Neutrophil (primary cell): ENCODE measurements at regions not wholly inside any gene's neighbourhood (a gene's known extent, or its start where the extent isn't known, plus 50 kb on each side); places are given as distances from the start of the nearest gene placed in this dataset.

ENCODE experiments used
- H3K27ac ChIP-seq: fragments of 200-600 bp; sonication (generic); 2 replicates; pipeline ENCODE4 v1.5.1; 2016; ENCODE audit warnings: mild to moderate bottlenecking, moderate library complexity
- H3K27me3 ChIP-seq: fragments of 200-600 bp; sonication (generic); 2 replicates; pipeline ENCODE4 v1.6.0; 2016; ENCODE audit warnings: mild to moderate bottlenecking
- H3K36me3 ChIP-seq: fragments of 200-600 bp; sonication (generic); 2 replicates; pipeline ENCODE4 v1.5.1; 2017
- H3K4me1 ChIP-seq, 2 experiments: fragments of 200-600 bp in 1 of 2; sonication (generic) in 1 of 2; 1 replicate in 1 of 2; 2 replicates in 1 of 2; pipeline versions ENCODE4 v1.5.1 to v1.6.1; 2013 to 2016; ENCODE audit warnings: low read depth in 1 of 2, low read length in 1 of 2, mild to moderate bottlenecking in 1 of 2, moderate library complexity in 1 of 2; ENCODE audit not compliant: control insufficient read depth in 1 of 2, insufficient read depth in 1 of 2
- H3K4me3 ChIP-seq, 2 experiments: fragments of 200-600 bp in 1 of 2; sonication (generic) in 1 of 2; 1 replicate in 1 of 2; 2 replicates in 1 of 2; pipeline ENCODE4 v1.5.1; 2013 to 2016; ENCODE audit warnings: low read depth in 1 of 2, low read length in 1 of 2, mild to moderate bottlenecking in 1 of 2, moderate library complexity in 1 of 2
- H3K9me3 ChIP-seq: fragments of 200-600 bp; sonication (generic); 2 replicates; pipeline ENCODE4 v1.5.1; 2016
- TF ChIP-seq, protein P1 (sequence below): fragments of 200-600 bp; sonication (generic); IDR thresholded peaks from 2 replicates; pipeline ENCODE4 v1.5.1; 2016; ENCODE audit warnings: antibody characterized with exemption

DNA sequence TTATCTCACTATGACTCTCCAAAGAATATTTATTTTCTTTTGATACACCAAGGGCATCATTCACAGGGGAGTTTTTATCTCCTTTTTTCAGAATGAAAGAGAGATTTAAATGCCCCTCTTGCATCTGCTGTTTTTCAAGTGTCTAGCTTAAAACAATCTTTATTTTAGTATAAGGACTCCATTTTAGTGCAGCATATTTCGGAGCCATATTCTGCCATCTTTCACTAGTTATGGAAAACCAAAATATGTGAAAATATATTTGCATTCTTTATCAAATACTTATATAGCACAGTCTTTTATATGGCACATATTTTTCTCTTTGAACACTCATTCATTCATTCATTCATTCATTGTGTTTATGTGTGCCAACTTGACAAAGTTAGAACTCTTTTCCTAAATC lies 1130.2 kb downstream of the SLITRK5 start:
- Histone ChIP-seq H3K4me1 (no peaks in the 10 kb centered on the region), H3K27ac (no peak overlapping the region), H3K36me3 (no peaks in the 10 kb centered on the region), H3K27me3 (no peaks in the 10 kb centered on the region), H3K9me3 (no peaks in the 10 kb centered on the region), H3K4me3 (no peak overlapping the region)
- TF ChIP-seq, protein P1, sequence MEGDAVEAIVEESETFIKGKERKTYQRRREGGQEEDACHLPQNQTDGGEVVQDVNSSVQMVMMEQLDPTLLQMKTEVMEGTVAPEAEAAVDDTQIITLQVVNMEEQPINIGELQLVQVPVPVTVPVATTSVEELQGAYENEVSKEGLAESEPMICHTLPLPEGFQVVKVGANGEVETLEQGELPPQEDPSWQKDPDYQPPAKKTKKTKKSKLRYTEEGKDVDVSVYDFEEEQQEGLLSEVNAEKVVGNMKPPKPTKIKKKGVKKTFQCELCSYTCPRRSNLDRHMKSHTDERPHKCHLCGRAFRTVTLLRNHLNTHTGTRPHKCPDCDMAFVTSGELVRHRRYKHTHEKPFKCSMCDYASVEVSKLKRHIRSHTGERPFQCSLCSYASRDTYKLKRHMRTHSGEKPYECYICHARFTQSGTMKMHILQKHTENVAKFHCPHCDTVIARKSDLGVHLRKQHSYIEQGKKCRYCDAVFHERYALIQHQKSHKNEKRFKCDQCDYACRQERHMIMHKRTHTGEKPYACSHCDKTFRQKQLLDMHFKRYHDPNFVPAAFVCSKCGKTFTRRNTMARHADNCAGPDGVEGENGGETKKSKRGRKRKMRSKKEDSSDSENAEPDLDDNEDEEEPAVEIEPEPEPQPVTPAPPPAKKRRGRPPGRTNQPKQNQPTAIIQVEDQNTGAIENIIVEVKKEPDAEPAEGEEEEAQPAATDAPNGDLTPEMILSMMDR, result no peak

DNA sequence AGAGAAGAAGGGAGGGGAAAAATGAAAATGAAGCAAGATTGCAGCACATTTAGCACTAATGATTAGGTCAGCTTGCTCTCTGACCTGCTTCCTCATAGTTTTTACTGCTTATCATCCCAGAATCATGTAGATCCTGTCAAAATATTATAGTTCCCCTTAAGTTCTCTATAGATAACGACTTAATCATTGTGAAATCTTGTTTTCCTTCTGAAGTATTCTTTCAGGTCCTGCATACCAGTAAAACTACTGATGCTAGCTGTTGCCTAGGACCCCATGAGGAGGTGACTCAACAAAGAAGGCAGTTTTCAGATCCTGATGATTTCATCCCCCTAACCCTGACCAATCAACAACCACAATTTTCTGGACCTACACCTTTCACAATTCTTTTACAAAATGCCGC lies 1131.7 kb downstream of the SLITRK5 start:
- TF ChIP-seq, protein P1, result no peak
- no peaks in the 10 kb centered on the region for H3K36me3 ChIP-seq
- H3K4me1 ChIP-seq, result no peaks in the 10 kb centered on the region
- H3K27me3 ChIP-seq, result no peaks in the 10 kb centered on the region
- H3K4me3 ChIP-seq, result no peak overlapping the region
- no peak overlapping the region for H3K27ac ChIP-seq
- no peaks in the 10 kb centered on the region for H3K9me3 ChIP-seq

DNA sequence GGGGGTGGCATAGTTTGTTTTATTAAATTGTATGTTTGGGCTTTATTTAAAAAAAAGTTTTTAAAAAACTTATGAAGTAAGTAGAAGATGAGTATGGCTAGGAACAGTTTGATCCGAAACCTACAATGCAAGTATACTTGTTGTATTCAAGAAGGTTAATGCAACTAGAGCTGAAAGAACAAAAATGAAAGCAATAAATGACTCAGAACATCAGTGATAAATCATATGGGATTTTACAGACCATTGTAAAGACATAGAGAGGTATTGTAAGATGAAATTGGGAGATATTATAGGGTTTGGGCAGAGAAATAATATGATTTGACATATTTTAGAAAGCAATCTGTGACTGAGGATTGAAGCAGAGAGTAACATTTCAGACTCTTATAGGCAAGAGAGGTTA lies 1135.3 kb downstream of the SLITRK5 start:
- Histone ChIP-seq H3K4me3 (no peak overlapping the region), H3K27me3 (no peaks in the 10 kb centered on the region), H3K4me1 (no peaks in the 10 kb centered on the region), H3K27ac (no peak overlapping the region), H3K9me3 (no peaks in the 10 kb centered on the region), H3K36me3 (no peaks in the 10 kb centered on the region)
- TF ChIP-seq, protein P1, result no peak

DNA sequence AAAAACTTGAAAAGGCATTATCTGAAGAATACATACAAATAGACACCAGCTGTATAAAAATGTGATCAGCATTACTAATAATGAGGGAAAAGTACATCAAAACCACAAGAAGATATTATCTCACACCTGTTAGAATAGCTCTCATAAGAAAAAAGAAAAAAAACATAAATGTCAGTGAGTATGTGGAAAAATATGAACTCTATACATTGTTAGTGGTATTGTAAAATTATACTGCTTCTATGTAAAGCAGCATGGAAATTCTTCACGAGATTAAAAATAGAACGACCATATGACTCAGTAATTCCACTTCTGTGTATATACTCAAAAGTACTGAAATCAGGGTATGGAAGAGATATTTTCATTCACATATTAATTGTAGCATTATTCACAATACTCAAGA lies 1146.4 kb downstream of the SLITRK5 start:
- no peaks in the 10 kb centered on the region for H3K36me3 ChIP-seq
- no peak overlapping the region for H3K27ac ChIP-seq
- H3K27me3 ChIP-seq, result no peaks in the 10 kb centered on the region
- H3K4me1 ChIP-seq, result no peaks in the 10 kb centered on the region
- no peaks in the 10 kb centered on the region for H3K9me3 ChIP-seq
- H3K4me3 ChIP-seq, result no peak overlapping the region
- TF ChIP-seq, protein P1, result no peak

DNA sequence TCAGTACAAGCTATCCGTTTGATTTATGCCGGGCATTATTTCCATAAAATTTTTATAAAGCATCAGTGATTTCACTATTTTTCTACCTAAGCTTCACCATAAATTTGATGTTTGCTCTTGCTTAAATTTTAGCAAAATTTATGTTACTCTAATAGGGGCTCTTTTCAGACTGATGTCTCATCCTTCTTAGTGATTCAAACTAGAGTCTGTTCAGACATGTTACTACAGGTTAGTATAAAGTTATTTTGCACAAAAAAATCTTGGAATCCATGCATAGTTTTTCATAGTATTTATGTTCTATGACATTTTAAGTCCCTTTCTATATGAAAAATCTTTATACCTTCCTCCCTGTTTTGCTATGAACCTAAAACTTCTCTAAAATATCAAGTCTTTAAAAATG lies 1151.9 kb downstream of the SLITRK5 start:
- H3K9me3 ChIP-seq, result no peaks in the 10 kb centered on the region
- TF ChIP-seq, protein P1, result no peak
- H3K4me1 ChIP-seq, result no peaks in the 10 kb centered on the region
- no peak overlapping the region for H3K27ac ChIP-seq
- no peaks in the 10 kb centered on the region for H3K27me3 ChIP-seq
- no peak overlapping the region for H3K4me3 ChIP-seq
- no peaks in the 10 kb centered on the region for H3K36me3 ChIP-seq

DNA sequence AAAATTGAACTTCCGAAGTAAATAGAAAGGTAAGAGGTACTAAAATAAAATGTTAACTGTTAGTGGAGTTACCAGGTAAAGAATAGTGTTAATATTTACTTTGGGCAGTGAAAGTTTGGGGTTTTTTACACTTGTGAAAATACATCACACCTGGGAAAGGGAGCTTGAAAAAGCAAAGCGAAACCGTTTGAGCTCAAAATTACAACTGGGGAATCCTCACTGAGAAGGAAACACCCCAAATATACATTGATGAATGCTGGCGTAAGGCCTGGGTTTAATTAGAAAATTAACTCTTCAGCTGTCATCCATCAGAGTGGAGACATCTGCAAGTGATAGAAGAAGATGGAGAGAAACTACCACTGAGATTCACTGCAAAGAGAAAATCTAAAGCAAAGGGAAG lies 1153.0 kb downstream of the SLITRK5 start:
- no peak overlapping the region for H3K4me3 ChIP-seq
- TF ChIP-seq, protein P1, result no peak
- no peaks in the 10 kb centered on the region for H3K4me1 ChIP-seq

More for the DNA sequence above, 1153.0 kb downstream of the SLITRK5 start:
- Histone ChIP-seq H3K27me3 (no peaks in the 10 kb centered on the region), H3K9me3 (no peaks in the 10 kb centered on the region), H3K27ac (no peak overlapping the region), H3K36me3 (no peaks in the 10 kb centered on the region)
